ENCODE measurements at regions not wholly inside any gene's neighbourhood (a gene's known extent, or its start where the extent isn't known, plus 50 kb on each side); places are given as distances from the start of the nearest gene placed in this dataset.

DNA sequence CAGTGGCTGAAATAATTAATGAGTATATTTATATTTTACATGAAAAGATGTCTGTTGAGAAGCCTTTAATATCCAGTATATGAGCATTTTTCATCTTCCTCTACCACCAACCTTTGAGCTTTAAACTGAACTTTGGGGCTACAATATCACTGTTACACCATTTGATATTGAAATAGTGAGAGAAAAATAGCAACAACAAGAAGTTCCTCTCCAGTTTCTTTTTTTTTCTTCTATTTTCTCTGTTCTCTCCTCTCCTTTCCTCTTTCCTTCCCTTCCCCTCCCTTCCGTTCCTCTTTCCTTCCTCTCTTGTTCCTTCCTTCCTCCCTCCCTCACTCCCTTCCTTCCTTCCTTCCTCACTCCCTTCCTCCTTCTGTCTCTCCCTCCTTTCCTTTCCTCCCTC lies 1591.4 kb downstream of the PLA2G4A start:
- TF ChIP-seq, protein P1, sequence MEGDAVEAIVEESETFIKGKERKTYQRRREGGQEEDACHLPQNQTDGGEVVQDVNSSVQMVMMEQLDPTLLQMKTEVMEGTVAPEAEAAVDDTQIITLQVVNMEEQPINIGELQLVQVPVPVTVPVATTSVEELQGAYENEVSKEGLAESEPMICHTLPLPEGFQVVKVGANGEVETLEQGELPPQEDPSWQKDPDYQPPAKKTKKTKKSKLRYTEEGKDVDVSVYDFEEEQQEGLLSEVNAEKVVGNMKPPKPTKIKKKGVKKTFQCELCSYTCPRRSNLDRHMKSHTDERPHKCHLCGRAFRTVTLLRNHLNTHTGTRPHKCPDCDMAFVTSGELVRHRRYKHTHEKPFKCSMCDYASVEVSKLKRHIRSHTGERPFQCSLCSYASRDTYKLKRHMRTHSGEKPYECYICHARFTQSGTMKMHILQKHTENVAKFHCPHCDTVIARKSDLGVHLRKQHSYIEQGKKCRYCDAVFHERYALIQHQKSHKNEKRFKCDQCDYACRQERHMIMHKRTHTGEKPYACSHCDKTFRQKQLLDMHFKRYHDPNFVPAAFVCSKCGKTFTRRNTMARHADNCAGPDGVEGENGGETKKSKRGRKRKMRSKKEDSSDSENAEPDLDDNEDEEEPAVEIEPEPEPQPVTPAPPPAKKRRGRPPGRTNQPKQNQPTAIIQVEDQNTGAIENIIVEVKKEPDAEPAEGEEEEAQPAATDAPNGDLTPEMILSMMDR (IDR thresholded peaks at IDR 0.05; ENCODE audit: low read length, missing control alignments), result no peak
- DNase-seq (ENCODE audit: low read depth), result no peak
- H3K4me3 ChIP-seq (replicated peaks; ENCODE audit: low read depth, low read length), result no peak overlapping the region

DNA sequence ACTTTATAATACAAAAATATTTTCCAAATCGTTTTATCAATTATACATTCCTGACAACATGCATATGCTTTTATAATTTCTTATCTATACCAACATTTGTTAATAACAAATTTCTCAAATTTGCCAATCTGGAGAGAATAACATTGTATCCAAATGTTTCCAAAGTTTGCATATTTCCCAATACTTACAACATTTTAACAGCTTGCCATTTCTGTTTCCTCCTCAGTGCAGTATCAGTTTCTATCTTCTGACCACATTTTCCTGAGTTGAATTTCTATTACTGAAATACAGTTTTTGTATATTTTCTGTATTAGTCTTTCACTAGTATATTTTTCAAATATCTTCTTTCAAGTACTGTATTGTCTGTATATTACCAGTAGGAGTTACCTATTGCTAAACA lies 1594.3 kb downstream of the PLA2G4A start:
- TF ChIP-seq, protein P1 (IDR thresholded peaks at IDR 0.05; ENCODE audit: low read length, missing control alignments), result no peak
- H3K4me3 ChIP-seq (replicated peaks; ENCODE audit: low read depth, low read length), result no peak overlapping the region
- no peak for DNase-seq (ENCODE audit: low read depth)

DNA sequence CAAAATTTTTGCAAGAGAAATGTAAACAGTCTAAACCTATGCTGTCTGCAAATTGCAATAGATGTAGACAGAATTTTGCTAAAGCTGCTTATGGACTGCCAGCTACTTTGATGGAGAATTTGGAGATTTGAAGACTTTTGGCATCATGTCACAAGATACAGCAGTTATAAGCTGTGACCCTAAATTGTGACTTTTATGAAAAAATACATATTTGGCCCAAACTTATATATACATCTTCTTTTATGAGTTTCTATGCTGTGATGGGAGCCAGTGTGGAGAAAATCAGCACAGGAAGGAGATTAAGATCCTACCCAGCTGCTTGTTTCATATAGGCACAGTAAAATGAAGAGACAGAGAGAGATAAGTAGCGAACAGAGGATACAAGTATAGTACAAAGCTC lies 1595.4 kb downstream of the PLA2G4A start:
- no peak overlapping the region for H3K4me3 ChIP-seq (replicated peaks; ENCODE audit: low read depth, low read length)
- TF ChIP-seq, protein P1 (IDR thresholded peaks at IDR 0.05; ENCODE audit: low read length, missing control alignments), result no peak
- DNase-seq (ENCODE audit: low read depth), result no peak

DNA sequence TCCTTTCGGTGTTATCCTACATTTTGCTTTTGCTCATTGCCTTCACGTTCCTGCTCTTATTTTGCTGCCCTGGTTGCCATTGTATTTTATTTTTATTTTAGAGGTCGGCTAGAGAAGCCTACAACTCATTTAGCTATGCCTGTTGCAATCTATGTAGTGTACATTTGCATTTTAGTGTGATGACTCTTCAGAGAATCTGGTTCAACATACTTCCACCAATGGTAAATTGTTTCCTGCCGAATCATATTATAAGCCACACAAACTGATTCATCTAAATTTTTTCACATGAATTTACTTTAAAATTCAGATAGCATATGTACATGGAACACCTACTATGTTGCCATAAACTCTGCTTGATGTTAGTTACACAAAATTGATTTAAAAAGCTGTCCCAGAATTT lies 1596.9 kb downstream of the PLA2G4A start:
- no peak overlapping the region for H3K4me3 ChIP-seq (replicated peaks; ENCODE audit: low read depth, low read length)
- TF ChIP-seq, protein P1 (IDR thresholded peaks at IDR 0.05; ENCODE audit: low read length, missing control alignments), result no peak
- peak; percentile 51 for DNase-seq (ENCODE audit: low read depth)

DNA sequence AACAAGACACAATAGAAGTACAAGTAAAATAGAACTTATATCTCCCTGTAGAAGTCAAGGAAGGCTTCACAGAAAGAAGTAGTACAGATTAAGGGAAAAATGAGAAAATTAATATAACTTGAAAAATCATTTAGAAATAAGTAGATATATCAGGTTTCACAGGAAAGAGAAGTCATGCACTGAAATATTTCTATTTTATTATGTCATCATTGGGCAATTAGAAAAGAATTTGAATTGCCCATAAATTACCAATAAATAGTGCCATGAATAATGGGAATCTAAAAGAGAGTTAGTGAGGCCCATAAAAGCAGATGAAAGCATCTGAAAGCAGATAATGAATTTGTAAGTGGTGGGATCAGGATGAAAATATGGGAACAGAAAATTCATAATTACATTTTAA lies 1597.8 kb downstream of the PLA2G4A start:
- H3K4me3 ChIP-seq (replicated peaks; ENCODE audit: low read depth, low read length), result no peak overlapping the region
- TF ChIP-seq, protein P1 (IDR thresholded peaks at IDR 0.05; ENCODE audit: low read length, missing control alignments), result no peak
- DNase-seq (ENCODE audit: low read depth), result no peak

DNA sequence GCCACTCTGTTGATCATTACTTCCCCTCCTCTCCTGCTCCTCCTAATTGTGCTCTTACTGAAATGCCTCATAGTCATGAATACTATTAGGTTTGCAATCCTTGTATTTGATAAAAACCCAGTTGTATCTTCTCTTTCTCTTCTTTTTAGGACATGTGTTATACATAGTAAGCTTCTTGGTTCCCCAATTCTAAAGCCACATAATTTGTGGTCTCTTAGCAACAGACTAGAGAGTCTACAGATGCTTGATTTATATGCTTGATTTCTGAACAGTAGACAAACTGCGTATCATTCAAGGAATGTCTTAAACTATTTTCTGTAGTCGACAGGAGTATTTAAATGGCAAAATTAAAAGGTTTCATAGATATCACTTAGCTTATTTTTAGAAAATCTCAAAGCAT lies 1598.9 kb downstream of the PLA2G4A start:
- TF ChIP-seq, protein P1 (IDR thresholded peaks at IDR 0.05; ENCODE audit: low read length, missing control alignments), result no peak
- DNase-seq (ENCODE audit: low read depth), result no peak
- H3K4me3 ChIP-seq (replicated peaks; ENCODE audit: low read depth, low read length), result no peak overlapping the region

DNA sequence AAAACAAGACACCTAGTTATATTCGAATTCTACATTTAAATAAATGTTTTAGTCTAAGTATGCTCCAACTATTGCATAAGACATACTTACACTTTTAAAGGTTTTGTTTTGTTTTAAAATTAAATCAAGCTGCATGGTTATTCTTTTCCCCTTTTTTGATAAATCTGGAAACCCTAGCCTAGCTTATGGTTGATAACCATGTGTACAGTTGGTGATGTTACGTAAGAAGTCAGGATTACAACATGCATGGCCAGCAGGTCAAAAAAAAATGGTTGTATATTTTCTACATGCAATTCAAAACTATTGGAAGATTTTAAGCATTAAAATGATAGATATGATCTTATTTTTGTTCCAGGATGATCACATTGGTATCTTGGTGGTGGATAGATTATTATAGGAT lies 1600.6 kb downstream of the PLA2G4A start:
- peak; percentile 27 for DNase-seq (ENCODE audit: low read depth)
- TF ChIP-seq, protein P1 (IDR thresholded peaks at IDR 0.05; ENCODE audit: low read length, missing control alignments), result no peak
- no peak overlapping the region for H3K4me3 ChIP-seq (replicated peaks; ENCODE audit: low read depth, low read length)
